Sigmoid colon (tissue), 4 donors: ENCODE measurements at regions not wholly inside any gene's neighbourhood (a gene's known extent, or its start where the extent isn't known, plus 50 kb on each side); places are given as distances from the start of the nearest gene placed in this dataset.

Source experiments
- EP300 ChIP-seq, 4 donors: sonication (generic); formaldehyde crosslinking; IDR thresholded peaks; one replicate each; pipeline ENCODE4 v1.6.1; 2017; ENCODE audit warnings: antibody characterized with exemption in 4 of 4
- POLR2AphosphoS5 ChIP-seq, 4 donors: sonication (generic); formaldehyde crosslinking; IDR thresholded peaks; one replicate each; pipeline ENCODE4 v1.6.1; 2017; ENCODE audit warnings: antibody characterized with exemption in 4 of 4

GRCh38 chr3:182172534-182172933, 460.8 kb downstream of the SOX2 start:
- TF ChIP-seq EP300 (IDR thresholded peaks at IDR 0.05) (no peak), POLR2AphosphoS5 (IDR thresholded peaks at IDR 0.05) (no peak)
